NCI-H2029 (cell line): ENCODE measurements at regions not wholly inside any gene's neighbourhood (a gene's known extent, or its start where the extent isn't known, plus 50 kb on each side); places are given as distances from the start of the nearest gene placed in this dataset.
A peak's percentile ranks its signal among the peaks of the same experiment; 100 is the strongest.

Experiments used
- DNase-seq: peaks from one replicate; lab custom pipeline; 2025; lab: John Stamatoyannopoulos, UW

GRCh38 chr16:85403693-85404092, 209.4 kb upstream of the GSE1 start:
- no peak for DNase-seq

GRCh38 chr16:85412911-85413520, 200.1 kb upstream of the GSE1 start:
- DNase-seq = no peak

DNA sequence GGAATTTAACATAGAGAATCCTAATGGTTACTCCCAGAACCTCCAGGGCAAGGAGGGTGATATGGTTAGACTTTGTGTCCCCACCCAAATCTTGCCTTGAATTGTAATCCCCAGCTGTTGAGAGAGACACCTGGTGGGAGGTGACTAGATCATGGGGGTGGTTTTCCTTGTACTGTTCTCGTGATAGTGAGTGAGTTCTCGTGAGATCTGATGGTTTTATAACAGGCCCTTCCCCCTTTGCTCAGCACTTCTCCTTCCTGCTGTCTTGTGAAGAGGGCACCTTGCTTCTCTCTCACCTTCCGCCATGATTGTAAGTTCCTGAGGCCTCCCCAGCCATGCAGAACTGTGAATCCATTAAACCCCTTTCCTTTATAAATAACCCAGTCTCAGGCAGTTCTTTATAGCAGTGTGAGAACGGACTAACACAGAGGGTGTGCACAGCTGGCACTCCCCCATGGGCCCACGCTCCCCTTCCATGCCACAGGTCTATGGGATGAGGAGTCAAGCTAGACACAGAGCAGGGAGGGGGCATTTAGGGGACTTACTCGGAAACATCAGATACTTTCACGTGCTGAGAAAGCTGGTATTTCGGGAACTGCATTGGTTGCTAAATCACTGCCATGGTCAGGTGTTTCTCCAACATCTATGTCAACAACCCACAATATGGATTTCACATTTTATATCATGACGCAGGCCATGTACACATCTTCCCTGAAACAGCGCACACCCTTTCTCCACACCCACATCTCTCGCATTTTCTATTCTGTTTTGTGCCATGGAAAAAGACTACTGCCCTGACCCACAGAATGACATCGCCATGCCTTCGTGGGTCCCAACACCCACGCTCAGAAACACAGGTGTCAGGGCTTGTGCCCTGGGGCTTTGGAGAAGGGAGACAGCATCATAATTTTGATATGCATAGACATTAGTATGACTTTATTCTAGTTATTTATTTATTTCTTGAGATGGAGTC, 199.1 kb upstream of the GSE1 start:
- DNase-seq = no peak

- DNase-seq = no peak
Observed at GRCh38 chr16:85415196-85416090, 197.7 kb upstream of the GSE1 start.

- DNase-seq = no peak
Observed at GRCh38 chr16:85416228-85417109, 196.7 kb upstream of the GSE1 start.

DNA sequence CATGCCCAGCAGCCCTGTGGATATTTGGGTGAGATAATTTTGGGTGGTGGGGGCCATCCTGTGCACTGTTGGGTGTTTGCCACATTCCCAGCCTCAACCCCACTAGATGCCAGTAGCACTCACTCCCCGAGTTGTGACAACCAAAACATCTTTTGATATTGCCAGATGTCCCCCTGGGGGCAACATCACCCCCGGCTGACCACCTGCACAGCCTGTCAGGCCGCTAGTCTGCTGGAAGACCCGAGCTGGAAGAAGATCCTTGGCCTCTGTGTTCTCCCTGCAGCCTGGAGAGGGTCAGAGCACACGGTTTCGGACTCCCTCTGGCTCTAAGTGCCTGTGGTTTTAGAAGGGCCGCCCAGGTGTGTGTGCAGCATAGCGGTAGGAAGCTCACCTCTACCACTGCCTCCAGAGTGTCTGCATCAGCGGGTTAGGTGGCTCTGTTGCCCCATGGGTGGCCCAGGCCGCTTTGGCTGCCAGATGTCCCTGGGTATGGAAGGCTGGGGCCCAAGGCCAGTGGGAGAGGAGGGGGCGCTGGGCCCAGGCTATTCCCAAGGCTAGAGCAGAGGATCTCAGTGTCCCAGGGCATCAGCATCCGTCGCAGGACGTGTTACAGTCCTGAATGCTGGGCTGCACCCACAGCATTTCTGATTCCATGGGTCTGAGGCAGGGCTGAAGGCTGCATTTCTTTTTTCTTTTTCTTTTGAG, 195.8 kb upstream of the GSE1 start:
- no peak for DNase-seq

GRCh38 chr16:85418978-85419491, 194.1 kb upstream of the GSE1 start:
- no peak for DNase-seq

DNA sequence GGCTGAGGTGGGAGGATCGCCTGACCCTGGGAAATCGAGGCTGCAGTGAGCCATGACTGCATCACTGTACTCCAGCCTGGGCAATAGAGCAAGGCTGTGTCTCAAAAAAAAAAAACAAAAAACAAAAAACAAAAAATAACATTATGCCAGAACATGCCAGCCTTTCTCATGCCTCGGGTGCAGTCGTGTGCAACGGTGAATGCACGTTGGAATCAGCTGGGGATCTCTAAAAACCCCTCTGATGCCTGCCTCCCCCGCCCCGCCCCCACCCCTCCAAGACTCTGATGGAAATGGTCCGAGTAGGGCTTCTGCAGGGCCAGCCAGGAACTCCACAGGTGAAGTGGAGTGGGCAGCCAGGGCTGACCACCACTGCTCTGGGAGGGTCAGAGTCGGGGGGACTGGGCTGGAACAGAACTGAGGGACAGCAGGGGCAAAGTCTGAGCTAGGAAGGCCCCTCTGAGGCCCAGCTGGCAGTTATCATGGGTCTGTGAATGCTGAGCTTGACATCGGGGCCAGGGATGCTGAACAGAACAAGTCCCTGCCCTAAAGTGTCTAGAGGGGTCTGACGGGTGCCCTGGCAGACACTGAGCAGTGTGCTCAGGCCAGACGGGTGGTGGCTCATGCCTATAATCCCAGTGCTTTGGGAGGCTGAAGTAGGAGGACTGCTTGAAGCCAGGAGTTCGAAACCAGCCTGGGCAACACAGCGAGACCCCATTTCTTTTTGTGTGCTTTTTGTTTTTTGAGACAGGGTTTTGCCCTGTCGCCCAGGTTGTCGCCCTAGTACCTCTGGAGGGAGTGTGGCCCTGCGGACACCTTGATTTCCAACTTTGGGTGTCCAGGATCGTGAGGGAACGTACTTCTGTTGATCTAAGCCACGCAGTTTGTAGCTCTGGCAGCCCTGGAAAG, 193.4 kb upstream of the GSE1 start:
- no peak for DNase-seq

DNA sequence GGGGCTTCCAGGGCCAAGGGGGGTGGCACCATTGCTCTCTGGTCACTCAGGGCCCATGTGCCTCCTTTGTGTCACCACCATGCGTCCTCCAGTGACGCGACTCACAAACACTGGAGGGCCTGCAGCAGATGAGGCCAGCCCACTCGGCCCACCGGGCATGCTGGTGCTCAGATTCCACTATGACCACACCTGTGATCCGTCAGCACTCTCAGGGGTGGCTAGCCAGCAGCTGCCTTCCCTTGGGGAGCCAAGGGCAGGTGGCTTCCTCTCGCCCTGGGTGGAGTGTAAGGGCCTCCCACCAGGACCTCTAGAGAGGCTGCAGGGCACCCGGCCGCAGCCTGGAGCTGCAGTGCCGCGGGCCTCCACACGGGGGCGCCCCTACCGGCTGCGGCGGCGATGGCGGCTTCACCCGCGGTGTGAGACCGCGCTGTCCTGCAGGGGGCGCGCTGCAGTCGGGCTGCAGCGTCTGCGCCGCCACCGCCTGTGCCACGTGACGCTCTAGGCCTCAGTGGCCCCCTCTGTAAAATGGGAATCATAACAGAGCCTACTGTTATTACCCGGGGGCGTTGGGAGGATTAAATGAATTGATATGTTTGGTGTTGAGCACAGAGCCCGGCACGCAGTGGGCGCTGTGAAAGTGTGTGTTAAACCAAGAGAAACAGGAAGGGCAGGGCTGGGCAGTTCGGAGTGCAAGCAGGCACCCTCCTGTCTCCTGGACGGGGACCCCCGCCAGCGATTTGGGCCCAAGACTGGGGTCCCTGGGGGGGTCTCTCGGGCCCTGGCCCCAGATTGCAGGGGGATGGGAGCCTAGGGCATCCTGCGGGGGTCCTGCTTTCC, 192.4 kb upstream of the GSE1 start:
- peak; percentile 44 for DNase-seq

- no peak for DNase-seq
Observed at GRCh38 chr16:85421338-85422195, 191.6 kb upstream of the GSE1 start.

DNA sequence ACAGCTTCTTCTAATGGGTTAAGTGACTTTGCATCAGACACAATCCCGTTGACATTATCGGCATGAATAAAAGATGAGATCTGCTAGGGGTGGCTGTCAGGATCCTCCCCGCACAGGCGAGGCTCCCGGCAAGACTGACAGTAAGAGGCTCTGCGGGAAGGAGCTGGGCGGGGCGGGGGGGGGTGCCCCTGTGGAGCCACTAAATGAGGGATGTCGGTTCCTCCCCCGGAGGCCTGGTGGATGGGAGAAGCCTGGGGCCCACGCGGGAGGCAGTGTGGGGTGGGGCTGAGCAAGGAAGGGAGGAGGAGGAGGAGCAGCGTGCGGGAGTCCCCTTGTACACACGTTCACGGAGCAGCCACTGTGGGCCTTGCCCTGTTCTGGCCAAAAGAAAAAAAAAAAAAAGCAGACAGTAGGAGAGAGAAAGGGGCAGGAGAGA, 190.9 kb upstream of the GSE1 start:
- DNase-seq = no peak

GRCh38 chr16:85422632-85423550, 190.2 kb upstream of the GSE1 start:
- DNase-seq = no peak

- no peak for DNase-seq
Observed at GRCh38 chr16:85423631-85424030, 189.5 kb upstream of the GSE1 start.

DNA sequence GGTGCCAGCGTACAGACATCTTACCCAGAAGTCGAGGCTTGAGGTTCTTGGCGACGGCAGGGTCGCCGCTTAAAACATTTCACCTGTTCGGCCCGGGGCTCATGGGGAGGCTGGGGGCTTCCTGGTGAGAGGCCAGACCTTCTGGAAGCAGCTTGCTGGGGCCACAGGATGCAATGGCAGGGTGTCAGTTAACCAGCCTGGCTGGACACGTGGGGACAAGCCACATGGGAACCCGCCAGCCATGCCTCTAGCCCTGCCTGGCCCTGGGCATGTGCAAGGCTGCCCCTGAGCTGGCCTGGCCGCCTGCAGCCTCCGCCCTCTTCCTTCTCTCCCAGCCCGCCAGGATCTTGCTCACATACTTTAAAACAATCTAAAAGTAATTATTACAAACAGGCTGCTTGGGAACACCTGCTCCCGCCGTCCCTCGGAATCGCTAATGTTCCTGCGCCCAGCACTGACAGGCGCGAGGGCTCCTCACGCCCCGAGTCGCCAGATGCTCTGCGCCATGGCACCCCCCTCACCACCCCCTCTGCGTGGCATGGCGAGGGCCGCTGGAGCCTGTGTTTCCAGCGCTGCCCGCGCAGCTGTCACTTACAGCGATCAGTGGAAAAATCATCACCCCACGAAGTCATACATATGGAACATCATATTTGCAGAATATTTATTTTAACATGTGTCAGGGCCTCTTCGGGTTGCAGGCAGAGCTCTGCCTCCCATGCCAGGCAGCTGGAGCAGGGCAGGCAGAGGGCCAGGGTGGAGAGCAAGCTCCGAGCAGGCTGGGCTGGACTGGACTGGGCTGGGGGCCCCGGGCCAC, 188.7 kb upstream of the GSE1 start:
- no peak for DNase-seq

DNA sequence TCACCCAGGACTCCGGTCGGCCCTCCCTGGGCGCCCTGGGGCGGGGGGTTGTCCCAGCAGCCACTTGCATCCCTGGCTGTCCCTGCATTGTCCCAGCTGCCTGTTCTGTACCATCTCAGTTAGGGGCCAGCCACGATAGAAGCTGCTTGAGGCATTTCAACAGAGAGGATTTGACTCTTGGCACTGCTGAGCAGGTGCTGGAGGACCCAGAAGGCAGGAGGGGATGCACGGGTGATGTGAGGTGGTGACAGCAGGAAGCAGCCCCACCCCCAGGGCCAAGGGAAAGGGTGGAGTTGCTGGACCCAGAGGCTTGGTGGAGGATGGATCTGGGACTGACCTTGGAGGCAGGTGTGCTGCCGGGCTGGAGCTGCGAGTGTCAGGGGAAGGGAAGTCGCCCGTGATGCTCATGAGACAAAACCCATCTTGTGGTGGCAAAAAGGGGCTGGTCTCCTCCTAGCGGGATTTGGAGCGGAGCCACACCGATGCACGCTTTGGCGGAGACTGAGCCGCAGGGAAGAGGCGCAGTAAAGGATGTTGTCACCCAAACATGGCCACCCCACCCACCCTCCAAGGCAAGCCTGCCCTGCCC, 188.0 kb upstream of the GSE1 start:
- no peak for DNase-seq
